ENCODE measurements at regions not wholly inside any gene's neighbourhood (a gene's known extent, or its start where the extent isn't known, plus 50 kb on each side); places are given as distances from the start of the nearest gene placed in this dataset.

- DNase-seq: no peak
Measured at GRCh38 chr4:24091639-24092233, 201.9 kb upstream of the PPARGC1A start.

GRCh38 chr4:24089851-24090534, 200.1 kb upstream of the PPARGC1A start:
- DNase-seq: no peak

- no peak for DNase-seq
Measured at GRCh38 chr4:24080871-24081270, 191.0 kb upstream of the PPARGC1A start.

GRCh38 chr4:24078347-24078962, 188.6 kb upstream of the PPARGC1A start:
- DNase-seq: no peak

GRCh38 chr4:24076811-24077210, 187.0 kb upstream of the PPARGC1A start:
- no peak for DNase-seq

- DNase-seq: no peak
Measured at GRCh38 chr4:24073948-24074347, 184.1 kb upstream of the PPARGC1A start.

GRCh38 chr4:24071612-24072372, 181.9 kb upstream of the PPARGC1A start:
- DNase-seq: no peak

- DNase-seq: no peak
Measured at GRCh38 chr4:24070117-24070516, 180.3 kb upstream of the PPARGC1A start.

- no peak for DNase-seq
Measured at GRCh38 chr4:24067367-24068193, 177.7 kb upstream of the PPARGC1A start.

GRCh38 chr4:24065974-24066373, 176.1 kb upstream of the PPARGC1A start:
- DNase-seq: no peak

GRCh38 chr4:24063731-24064130, 173.9 kb upstream of the PPARGC1A start:
- DNase-seq: no peak

GRCh38 chr4:24060932-24061331, 171.1 kb upstream of the PPARGC1A start:
- no peak for DNase-seq

GRCh38 chr4:24059839-24060238, 170.0 kb upstream of the PPARGC1A start:
- no peak for DNase-seq

GRCh38 chr4:24057915-24058559, 168.2 kb upstream of the PPARGC1A start:
- no peak for DNase-seq

GRCh38 chr4:24056289-24056688, 166.4 kb upstream of the PPARGC1A start:
- no peak for DNase-seq

- DNase-seq: no peak
Measured at GRCh38 chr4:24055623-24056022, 165.8 kb upstream of the PPARGC1A start.

- DNase-seq: no peak
Measured at GRCh38 chr4:24054910-24055309, 165.1 kb upstream of the PPARGC1A start.

- no peak for DNase-seq
Measured at GRCh38 chr4:24053934-24054333, 164.1 kb upstream of the PPARGC1A start.

- no peak for DNase-seq
Measured at GRCh38 chr4:24044610-24045589, 155.1 kb upstream of the PPARGC1A start.

GRCh38 chr4:24042094-24042493, 152.2 kb upstream of the PPARGC1A start:
- DNase-seq: no peak

- no peak for DNase-seq
Measured at GRCh38 chr4:24040811-24041210, 151.0 kb upstream of the PPARGC1A start.
